Posterior cingulate gyrus (tissue), 11 donors: ENCODE measurements at regions not wholly inside any gene's neighbourhood (a gene's known extent, or its start where the extent isn't known, plus 50 kb on each side); places are given as distances from the start of the nearest gene placed in this dataset.

ENCODE experiments used
- DNase-seq, 10 donors: peaks; one replicate each; pipeline versions ENCODE4 v3.0.0 to v3.0.0-alpha.2; 2020 to 2021; ENCODE audit warnings: mixed read lengths in 3 of 10
- intact Hi-C: fragments of 100-400 bp; cut with DNase I; formaldehyde crosslinking; loops from one replicate; pipeline ENCODE4 v1.15.1; 2023

DNA sequence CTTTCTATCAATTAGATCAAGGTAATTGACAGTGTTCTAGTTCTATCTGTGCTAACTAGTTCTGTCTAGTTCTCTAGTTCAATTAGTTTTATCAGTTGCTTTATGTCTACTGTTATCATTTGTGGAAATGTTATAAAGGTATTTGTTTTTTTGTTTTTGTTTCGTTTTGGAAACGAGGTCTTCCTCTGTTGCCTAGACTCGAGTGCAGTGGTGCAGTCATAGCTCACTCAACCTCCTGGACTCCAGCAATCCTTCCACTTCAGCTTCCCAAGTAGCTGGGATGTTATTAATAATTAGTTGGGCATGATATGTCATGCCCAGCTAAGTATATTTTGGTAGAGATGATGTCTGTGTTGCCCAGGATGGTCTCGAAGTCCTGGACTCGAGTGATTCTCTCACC, 1682.8 kb upstream of the LRRTM1 start:
- DNase-seq: no peak
- intact Hi-C loops: no loop called here

DNA sequence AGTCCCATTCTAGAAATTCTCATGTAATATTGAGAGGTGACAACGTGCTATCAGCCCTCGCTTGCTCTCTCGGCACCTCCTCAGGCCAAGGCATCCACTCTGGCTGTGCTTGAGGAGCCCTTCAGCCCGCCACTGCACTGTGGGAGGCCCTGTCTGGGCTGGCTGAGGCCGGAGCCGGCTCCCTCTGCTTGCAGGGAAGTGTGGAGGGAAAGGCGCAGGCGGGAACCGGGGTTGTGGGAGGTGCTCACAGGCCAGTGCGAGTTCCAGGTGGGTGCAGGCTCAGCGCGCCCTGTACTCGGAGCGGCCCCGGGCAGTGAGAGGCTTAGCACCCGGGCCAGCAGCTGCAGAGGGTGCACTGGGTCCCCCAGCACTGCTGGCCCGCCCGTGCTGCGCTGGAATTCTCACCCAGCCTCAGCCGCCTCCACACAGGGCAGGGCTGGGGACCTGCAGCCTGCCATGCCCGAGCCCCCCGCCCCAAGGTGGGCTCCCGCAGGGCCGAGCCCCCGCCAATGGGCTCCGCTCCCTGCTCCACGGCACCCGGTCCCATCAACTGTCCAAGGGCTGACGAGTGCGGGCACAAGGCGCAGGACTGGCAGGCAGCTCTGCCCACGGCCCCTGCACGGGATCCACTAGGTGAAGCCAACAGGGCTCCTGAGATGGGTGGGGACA, 1680.6 kb upstream of the LRRTM1 start:
- intact Hi-C loops: no loop called here
- DNase-seq: peak in 3 of 10 donors; percentile 62 to 80 (median 67)

DNA sequence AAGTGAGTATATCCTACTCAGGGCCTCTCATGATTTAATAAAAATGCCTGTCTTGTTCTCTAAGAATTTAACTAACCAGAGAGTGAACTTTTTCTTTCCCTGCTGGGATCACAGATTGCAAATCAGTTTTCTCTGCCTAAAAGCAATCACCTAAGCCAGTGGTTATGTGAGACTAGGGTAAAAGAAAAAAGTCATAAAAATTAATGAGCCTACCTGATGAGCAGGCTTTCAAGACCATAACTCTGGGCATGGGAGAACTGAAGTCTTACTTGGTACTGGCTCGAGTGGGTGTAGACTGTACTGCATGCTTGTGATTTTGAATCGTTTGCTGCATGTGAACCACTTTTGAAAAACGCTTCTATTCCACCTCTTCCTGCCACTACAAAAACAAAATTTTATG, 1677.0 kb upstream of the LRRTM1 start:
- DNase-seq: no peak
- intact Hi-C loops: no loop called here

DNA sequence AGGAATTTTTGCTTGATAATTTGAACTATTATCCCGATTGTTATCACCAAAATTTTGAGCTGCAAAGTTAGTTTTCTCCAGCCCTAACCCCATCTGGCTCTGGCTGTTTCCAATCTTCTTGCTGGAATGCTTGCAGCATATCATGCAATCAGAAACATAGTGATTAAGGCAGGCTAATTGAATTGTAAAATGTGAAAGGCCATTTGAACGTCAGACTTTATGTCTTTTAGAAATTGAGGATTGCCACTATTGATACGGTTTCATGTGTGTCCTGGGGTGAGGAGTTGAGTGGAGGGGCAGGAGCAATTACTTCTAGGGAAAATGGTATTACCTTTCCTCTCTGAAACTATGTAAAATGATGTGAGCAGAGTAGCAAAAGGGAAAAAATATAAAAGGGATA, 1674.5 kb upstream of the LRRTM1 start:
- no peak for DNase-seq
- intact Hi-C loops: no loop called here

DNA sequence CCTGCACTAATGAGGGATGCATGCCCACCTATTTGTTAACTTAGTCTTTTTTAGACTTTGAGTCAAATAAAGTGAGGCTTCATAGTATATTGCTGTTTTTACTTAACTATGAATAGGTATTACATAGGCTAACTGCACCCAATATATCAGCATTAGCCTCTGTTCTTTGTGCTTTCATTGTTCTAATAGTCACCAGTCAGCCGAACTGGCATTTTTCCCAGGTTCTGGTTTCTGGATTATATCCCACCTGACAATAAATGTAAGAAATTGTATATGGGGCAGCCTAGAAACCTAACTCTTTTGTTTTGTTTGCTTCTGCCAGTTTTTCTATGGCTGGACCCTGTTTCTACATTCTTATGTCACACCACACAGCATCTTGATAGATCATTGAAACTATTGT, 1672.4 kb upstream of the LRRTM1 start:
- intact Hi-C loops: no loop called here
- DNase-seq: no peak

DNA sequence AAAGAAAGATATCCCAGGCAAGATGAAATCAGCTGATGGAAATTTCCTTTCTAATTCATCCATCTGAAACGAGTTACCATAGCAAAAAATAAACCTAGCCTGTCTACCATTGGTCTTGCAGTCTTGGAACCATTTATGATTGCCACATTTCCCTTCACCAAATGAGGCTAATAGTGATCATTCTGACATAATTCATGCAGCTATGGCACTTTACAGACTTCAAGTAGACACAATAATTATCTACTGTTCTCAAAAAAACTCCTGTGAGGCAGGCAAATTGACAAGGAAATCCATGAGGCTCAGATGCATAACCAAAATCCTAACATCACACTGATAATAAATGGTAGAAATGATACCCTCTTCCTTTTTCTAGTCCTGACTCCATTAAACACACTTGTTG, 1669.7 kb upstream of the LRRTM1 start:
- intact Hi-C loops: no loop called here
- DNase-seq: no peak

DNA sequence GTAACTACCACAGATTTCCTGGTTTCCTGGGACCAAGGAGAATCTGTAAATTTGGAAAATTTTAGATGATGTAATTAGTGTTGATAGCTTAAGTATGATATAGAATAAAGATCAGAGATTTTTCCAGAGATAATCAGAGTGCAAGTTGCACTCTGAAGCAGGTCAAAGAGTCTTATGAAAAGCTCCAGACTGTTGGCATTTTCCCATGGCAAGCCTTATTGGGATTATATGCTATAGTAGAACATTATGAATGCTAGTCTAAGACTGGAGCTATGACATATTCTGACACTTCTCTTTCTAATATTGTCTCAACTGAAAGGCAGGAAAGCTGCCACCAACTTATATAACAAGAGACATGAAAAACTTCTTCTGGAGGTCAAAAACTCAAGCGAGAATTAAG, 1638.3 kb upstream of the LRRTM1 start:
- no peak for DNase-seq
- intact Hi-C loops: no loop called here

DNA sequence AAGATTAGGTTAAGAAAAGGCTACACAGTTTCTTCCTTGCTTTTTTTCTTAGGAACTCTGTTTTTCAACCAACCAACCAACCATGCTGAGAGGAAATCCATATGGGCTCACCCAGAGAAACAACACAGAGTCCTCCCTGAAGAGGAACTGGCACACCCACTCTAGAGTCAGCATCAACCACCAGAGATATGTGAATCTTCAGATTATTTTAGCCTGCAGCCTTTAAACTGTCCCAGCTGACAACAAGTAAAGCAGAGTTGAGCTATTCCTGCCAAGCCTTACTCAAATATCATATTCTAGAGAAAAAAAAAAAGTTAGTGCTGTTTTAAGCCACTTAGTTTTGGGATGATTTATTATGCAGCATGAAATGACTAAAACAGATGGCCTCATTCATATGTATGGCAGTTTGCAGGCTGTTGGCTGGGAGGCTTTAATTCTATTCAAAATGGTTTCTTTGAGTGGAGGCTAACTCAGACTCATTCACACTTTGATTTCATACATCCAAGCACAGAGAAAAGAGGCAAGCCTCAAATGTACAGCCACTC, 1637.7 kb upstream of the LRRTM1 start:
- intact Hi-C loops: no loop called here
- DNase-seq: no peak

DNA sequence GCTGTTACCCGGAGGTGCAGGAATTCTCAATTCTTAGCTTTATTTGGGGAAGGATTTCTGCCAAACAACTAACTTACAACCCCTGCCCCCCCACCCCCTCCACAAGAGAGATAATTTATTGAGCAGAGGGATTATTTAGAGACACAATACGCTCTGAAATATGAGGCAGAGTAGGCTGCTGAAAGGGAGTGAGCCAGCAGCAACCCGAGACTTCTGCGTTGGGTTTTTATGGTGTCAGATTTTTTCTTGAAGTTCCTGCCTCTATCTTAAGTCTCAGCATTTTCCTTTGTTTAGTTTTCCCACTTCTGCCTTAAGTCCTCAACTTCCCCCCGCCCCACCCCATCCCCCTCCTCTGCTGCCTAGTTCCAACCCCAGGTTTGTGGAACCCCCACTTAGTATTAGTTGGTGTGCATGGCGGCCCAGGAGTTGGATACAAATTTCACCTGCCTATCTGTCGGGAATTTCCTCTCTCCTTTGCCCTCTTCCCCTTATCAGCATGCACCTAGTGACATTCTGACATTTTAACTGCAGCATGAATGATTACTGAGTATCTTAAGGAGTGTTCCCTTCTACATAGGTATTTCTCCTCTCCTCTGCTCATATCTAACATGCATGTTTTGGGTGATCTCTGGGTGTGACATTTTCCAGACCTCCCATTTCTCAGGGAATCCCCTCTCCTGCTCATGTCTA, 1635.9 kb upstream of the LRRTM1 start:
- intact Hi-C loops: no loop called here
- DNase-seq: no peak

DNA sequence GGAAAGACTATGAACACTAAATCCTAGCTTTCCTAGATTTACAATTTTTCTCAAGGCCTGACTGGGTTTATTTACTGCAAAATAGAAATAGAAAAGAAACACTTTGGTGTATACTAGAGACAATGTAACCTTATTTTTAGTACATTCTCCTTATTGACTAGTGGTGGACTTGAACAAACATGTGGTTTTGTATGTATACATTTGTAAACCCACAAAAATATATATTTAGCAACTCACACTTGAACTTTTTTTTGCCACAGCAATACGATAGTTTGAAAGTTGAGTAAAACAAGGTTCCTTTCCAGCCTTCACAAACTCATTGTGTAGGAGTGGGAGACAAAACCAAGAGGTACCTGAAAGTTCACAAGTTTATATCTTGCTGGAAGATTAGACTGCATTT, 1633.4 kb upstream of the LRRTM1 start:
- intact Hi-C loops: no loop called here
- DNase-seq: no peak

DNA sequence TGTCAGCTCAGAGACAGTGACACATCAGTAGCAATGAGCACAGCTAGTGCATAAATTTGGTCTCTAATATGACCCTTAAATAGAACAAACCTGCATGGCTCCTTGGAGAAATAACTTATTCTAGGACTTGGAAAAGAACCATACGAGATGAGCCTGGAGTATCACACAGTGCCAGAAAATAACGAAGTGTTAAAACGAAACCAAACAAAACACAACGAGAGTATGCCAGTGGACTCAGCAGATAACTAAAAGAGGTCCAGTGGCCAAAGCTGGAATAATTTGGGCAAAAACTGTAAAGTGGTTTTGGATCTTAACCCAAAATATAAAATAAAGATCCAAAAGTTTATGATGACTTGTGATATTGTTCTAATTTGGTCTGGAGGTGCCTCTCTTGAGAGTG, 1599.0 kb upstream of the LRRTM1 start:
- DNase-seq: no peak
- intact Hi-C loops: no loop called here

DNA sequence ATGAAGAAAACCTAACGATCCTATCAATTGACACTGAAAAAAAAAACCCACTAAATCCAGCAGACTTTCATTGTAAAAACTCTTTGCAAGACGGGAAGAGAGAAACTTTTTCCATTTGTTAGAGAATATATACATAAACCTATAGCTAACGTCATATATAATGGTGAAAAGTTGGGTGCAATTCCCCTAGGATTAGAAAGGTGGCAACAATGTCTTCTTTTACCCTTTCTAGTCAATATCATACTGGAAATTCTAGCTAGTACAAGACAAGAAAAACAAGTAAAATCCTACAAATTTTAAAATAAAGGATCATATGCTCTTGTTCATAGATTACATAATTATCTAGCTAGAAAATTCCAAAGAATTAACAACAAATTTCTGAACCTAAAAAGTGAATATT, 1596.5 kb upstream of the LRRTM1 start:
- no peak for DNase-seq
- intact Hi-C loops: no loop called here

DNA sequence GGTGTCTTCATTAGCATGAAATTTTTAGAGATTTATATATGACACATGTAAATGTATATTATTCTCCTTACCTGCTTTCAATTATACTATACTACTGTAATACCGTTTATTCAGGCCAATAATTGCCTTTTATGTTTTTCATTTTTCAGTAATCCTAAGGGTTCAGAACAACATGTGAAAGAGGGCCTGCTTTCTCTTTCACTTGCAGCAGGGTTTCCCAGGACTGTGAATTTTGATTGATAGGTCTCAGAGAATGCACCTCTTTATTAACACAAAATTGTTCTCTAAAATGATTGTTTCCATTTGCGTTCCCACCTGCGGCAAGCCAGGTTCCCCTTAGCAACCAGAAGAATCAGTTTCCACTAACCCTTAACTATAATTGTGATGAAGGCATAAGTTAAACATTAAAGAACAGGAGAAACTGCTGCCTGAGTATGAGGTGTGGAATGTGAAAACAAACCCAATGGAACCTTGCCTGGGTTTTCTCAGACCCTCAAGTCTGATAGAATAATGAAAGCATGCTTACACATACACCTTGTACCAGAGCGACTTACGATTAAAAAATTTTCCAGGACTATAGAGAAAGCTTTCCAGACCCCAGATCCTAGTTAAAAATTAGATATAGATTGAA, 1591.2 kb upstream of the LRRTM1 start:
- DNase-seq: no peak
- intact Hi-C loops: no loop called here

DNA sequence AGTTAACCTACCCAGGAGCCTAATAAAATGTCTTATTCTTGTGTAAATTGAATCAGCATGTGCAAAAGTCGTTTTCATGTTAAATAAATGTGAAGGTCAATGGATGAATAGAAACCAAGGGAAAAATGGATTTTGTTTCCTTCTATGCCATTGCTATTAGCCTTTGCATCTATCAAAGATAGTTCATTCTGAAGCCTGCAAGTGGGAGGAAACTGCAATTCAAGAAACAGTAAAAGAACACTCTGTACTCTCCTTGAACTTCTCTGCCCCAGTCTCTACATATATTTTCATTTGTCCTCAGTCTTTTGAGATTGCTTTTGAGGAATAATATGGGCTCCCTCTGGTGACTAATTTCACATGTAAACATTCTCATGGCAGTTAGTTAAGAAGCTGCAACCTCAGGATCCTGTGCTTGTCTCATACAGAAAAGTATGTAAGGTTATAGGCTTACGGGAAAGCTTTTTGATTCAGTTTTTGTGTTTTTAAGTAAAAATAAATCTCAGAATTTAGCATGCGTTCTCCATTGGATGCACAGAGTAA, 1590.0 kb upstream of the LRRTM1 start:
- intact Hi-C loops: no loop called here
- DNase-seq: no peak

DNA sequence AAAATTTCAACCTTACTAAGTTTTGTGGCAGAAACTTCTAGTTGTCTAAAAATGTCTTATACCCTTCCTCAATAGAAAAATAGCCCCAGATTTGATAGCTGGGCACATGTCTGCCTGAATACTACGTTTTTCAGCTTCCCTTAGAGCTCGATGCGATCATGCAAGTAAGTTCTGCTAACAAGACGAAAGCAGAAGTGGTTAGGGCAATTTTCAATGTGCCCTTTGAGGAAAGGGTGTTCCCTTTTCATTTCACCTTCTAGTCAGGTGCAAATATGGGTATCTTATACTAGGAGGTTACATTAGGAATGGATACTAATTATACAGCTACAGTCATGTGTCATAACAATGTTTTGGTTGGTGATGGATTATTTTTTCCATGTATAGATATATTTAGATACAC, 1572.1 kb upstream of the LRRTM1 start:
- no peak for DNase-seq
- intact Hi-C loops: no loop called here

DNA sequence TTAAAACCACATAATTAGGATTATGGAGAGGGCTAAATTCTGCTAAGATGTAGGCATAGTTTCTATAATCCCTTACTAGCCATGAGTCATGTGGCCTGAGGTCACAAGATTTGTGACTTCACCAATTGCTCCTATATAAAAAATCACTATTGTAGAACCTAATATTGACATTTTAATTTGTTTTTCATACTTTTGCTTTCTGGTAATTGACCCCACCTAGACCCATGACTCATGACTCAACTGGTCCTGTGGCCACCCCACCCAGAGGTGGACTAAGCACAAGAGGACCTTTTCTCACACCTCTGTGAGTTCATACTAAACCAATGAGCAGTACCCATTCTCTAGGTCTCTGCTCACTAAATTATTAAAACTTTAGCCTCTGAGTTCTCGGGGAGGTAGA, 1567.5 kb upstream of the LRRTM1 start:
- DNase-seq: no peak
- intact Hi-C loops: no loop called here

DNA sequence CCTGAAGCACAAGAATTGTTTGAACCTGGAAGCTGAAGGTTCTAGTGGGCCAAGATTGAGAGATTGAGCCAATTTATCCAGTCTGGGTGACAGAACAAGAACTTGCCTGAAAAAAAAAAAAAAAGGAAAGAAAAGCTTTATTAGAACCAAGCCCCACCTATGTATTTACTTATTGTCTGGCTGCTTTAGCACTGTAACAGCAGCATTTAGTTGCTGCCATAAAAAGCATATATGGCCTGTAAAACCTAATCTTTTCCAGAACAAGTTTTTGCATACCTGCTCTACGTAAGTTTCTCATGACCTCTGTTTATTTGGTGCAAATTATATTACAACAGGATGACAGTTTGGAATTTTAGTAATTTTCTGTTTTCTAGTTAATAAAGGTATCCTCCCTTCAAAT, 1565.6 kb upstream of the LRRTM1 start:
- intact Hi-C loops: no loop called here
- no peak for DNase-seq

DNA sequence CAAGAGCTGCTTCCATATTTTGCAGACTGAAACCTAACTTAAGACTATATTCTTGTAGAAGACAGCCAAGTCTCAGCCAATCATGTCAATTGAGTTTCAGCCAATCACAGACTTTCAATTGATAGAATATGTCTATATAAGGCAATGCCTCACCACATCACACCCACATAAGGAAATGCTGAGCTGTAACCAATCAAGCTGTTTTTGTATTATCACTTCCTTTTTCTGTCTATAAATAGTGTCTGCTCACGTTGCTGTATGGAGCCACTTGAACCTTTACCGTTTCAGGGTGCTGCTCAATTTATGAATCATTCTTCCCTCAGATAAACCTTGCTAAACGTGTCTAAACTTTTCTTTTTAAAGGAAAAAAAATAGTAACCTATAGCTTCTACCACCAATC, 1554.4 kb upstream of the LRRTM1 start:
- no peak for DNase-seq
- intact Hi-C loops: no loop called here

DNA sequence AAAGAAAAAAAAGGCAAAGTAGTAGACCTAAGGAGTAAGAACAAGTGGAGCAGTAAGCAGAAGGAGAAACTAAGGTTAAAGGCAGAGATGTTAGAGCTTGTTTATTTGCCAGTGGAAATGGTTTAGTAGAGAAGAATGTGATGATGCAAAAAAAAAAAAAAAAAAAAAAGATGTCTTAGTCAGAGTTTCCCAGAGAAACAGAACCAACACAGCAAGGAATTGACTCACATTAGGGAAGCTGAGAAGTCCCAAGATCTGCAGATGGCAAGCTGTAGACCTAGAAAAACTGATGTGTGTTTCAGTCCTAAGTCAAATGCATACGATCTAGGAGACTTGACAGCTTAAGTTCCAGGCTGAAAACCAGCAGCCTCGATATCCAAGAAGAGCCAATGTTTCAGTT, 1548.8 kb upstream of the LRRTM1 start:
- DNase-seq: no peak
- intact Hi-C loops: no loop called here

DNA sequence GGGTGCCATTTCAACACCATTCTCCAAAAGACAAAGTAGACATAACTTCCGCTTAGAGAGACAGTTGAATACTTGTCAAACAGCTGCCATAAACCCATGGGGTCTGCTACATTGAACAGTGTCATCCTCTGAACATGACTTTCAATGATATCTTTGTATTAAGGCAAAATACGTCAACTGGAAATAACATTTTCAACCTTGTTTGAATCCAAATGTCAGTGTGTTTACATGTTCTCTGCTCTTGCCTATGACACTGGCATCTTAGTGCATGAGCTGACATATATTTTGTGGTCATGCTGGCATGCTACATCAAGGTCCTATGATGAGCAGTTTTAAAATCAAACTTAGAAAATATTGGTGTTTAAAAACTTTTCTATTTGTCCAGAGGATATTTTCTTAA, 1548.1 kb upstream of the LRRTM1 start:
- intact Hi-C loops: no loop called here
- DNase-seq: no peak

DNA sequence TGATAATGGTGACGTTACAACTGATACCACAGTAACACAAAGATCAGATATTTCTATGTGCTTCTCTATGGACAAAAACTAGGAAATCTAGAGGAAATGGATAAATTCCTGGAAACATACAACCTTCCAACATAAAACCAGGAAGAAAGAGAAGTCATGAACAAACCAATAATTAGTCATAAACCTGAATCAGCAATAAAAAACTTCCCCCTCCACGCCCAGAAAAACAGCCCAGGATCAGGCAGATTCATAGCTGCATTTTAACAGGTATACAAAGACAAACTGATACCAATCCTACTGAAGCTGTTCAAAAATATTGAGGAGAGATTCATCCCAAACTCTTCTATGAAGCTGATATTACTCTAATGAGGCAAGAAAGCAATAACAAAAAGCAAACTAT, 1535.2 kb upstream of the LRRTM1 start:
- intact Hi-C loops: no loop called here
- no peak for DNase-seq
